ENCODE measurements at regions not wholly inside any gene's neighbourhood (a gene's known extent, or its start where the extent isn't known, plus 50 kb on each side); places are given as distances from the start of the nearest gene placed in this dataset.

- intact Hi-C loops (cut with DNase I), result no loop called here
- DNase-seq, result no peak
- 86 to 88% methylated on average over 23 of the region's 23 CpGs for WGBS, 2 donors
- Histone ChIP-seq H3K4me1 (no peaks in the 10 kb centered on the region), H3K27me3 (no peaks in the 10 kb centered on the region), H3K27ac (no peak overlapping the region), H3K36me3 (no peaks in the 10 kb centered on the region), H3K4me3 (no peak overlapping the region), H3K9me3 (peaks cover 0 to 4% (median 0%) of the 10 kb centered on the region in 3 donors)
- TF ChIP-seq POLR2A (IDR thresholded peaks at IDR 0.05), result no peak
- TF ChIP-seq, protein P1, sequence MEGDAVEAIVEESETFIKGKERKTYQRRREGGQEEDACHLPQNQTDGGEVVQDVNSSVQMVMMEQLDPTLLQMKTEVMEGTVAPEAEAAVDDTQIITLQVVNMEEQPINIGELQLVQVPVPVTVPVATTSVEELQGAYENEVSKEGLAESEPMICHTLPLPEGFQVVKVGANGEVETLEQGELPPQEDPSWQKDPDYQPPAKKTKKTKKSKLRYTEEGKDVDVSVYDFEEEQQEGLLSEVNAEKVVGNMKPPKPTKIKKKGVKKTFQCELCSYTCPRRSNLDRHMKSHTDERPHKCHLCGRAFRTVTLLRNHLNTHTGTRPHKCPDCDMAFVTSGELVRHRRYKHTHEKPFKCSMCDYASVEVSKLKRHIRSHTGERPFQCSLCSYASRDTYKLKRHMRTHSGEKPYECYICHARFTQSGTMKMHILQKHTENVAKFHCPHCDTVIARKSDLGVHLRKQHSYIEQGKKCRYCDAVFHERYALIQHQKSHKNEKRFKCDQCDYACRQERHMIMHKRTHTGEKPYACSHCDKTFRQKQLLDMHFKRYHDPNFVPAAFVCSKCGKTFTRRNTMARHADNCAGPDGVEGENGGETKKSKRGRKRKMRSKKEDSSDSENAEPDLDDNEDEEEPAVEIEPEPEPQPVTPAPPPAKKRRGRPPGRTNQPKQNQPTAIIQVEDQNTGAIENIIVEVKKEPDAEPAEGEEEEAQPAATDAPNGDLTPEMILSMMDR (IDR thresholded peaks at IDR 0.05), result no peak
Measured at GRCh38 chr19:31979949-31980670, 365.3 kb upstream of the ZNF507 start.

DNA sequence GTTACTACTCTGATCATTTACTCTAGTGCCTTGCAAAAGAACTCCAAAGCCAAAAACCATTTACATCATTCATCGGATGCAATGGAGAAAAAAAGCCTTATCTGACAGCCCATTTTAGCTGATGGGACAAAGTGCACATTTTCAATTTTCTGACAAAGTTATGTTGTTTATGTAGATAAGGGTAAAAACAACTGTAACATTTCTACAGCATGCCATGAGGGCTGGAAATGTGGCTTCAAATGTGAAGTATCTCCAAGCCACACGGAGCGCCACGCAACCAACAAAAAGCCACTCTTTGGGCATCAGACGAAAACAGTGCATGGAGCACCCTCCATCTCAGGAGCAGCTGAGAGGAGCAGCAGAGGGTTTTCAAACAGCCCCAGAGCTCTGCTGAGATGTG is 364.6 kb upstream of the ZNF507 start:
- no peaks in the 10 kb centered on the region for H3K4me1 ChIP-seq
- H3K27me3 ChIP-seq, result no peaks in the 10 kb centered on the region
- 79 to 90% methylated on average over 5 of the region's 5 CpGs for WGBS, 2 donors
- no peaks in the 10 kb centered on the region for H3K36me3 ChIP-seq
- H3K9me3 ChIP-seq, result peaks cover 0 to 11% (median 5%) of the 10 kb centered on the region in 3 donors
- no peak overlapping the region for H3K4me3 ChIP-seq
- H3K27ac ChIP-seq, result no peak overlapping the region
- DNase-seq, result no peak
- TF ChIP-seq, protein P1 (IDR thresholded peaks at IDR 0.05), result no peak
- TF ChIP-seq POLR2A (IDR thresholded peaks at IDR 0.05), result no peak
- intact Hi-C loops (cut with DNase I), result no loop called here

DNA sequence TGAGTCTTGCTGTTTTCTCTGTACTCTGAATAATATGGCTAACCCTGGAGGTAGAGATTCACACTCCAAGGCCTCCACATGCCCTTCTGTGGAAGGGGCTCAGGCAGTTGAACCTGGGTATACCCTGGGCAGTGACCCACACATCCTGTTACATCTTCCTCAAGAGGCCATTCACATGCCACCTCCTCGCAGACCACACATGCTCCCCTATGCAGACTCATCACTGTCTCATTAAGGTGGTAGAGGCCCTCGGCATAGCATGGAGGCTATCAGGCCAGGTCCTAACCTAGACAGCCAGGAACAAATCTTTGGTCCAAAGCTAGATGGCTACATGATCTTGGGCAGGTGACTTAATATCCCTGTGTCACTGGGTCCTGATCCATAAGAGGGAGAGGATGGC is 363.9 kb upstream of the ZNF507 start:
- no peaks in the 10 kb centered on the region for H3K36me3 ChIP-seq
- H3K4me3 ChIP-seq, result no peak overlapping the region
- no peak for TF ChIP-seq POLR2A (IDR thresholded peaks at IDR 0.05)
- TF ChIP-seq, protein P1 (IDR thresholded peaks at IDR 0.05), result no peak
- H3K9me3 ChIP-seq, result peaks cover 0 to 13% (median 6%) of the 10 kb centered on the region in 3 donors
- WGBS, 2 donors, result 90% methylated on average over 2 of the region's 2 CpGs; no CpG with 5 or more reads in 1 of the 2 donors
- intact Hi-C loops (cut with DNase I), result no loop called here
- H3K27ac ChIP-seq, result no peak overlapping the region
- H3K4me1 ChIP-seq, result no peaks in the 10 kb centered on the region
- DNase-seq, result no peak
- H3K27me3 ChIP-seq, result no peaks in the 10 kb centered on the region

- TF ChIP-seq, protein P1 (IDR thresholded peaks at IDR 0.05), result no peak
- no peak overlapping the region for H3K4me3 ChIP-seq
- no peaks in the 10 kb centered on the region for H3K27me3 ChIP-seq
- no peaks in the 10 kb centered on the region for H3K4me1 ChIP-seq
- intact Hi-C loops (cut with DNase I), result no loop called here
- no peak for DNase-seq
- peaks cover 0 to 13% (median 6%) of the 10 kb centered on the region in 3 donors for H3K9me3 ChIP-seq
- H3K27ac ChIP-seq, result no peak overlapping the region
- no peaks in the 10 kb centered on the region for H3K36me3 ChIP-seq
- 52 to 85% methylated on average over 2 to 3 of the region's 3 CpGs for WGBS, 2 donors
Measured at GRCh38 chr19:31983647-31984046, 361.8 kb upstream of the ZNF507 start.

DNA sequence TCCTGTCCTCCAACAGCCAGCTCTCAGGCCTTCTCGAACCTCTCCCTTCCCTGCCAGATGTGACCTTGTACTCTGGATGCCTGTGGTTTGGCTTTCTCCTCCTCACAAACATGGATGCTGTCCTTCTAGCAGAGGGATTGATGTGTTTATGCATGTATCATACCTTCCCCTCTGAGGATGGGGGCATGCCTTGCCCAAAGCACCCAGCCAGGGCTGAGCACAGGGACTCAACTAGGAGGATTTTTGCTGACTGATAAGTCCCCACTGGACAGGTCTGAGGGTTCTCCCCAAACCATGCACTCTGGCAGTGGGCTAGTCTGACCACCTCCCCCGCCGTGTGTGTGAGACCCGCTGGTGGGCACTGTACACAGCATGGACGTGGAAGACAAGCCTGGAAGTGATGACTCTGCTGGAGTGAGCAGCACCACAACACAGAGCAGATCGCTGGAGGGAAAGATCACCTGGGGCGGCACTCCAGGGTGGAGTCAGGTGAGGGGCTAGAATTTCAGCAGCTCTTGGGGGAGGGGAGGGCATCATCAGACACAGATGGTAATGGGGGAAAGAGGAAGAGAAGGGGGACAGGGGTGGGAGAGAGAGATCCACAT is 360.3 kb upstream of the ZNF507 start:
- no peak for DNase-seq
- TF ChIP-seq, protein P1 (IDR thresholded peaks at IDR 0.05), result no peak
- no peak for TF ChIP-seq POLR2A (IDR thresholded peaks at IDR 0.05)
- H3K4me3 ChIP-seq, result no peak overlapping the region
- 73 to 79% methylated on average over 3 to 4 of the region's 7 CpGs for WGBS, 2 donors
- no peaks in the 10 kb centered on the region for H3K27me3 ChIP-seq
- no peak overlapping the region for H3K27ac ChIP-seq
- intact Hi-C loops (cut with DNase I), result no loop called here
- H3K9me3 ChIP-seq, result peaks cover 0 to 13% (median 6%) of the 10 kb centered on the region in 3 donors
- no peaks in the 10 kb centered on the region for H3K36me3 ChIP-seq
- H3K4me1 ChIP-seq, result no peaks in the 10 kb centered on the region
